Right cardiac atrium (tissue), 5 donors: ENCODE measurements at regions not wholly inside any gene's neighbourhood (a gene's known extent, or its start where the extent isn't known, plus 50 kb on each side); places are given as distances from the start of the nearest gene placed in this dataset.
"Not testable (repeated sequence)": the region's sequence is repeated elsewhere in the genome, so short reads cannot be mapped to it uniquely, and the experiment has no call there.

Source experiments
- ATAC-seq, 2 donors: fragments of 200-7000 bp; cut with Tn5 transposase; one replicate each; pipeline versions ENCODE4 v1.8.0 to v1.9.1; 2020; ENCODE audit warnings: moderate library complexity in 2 of 2, mild to moderate bottlenecking in 1 of 2
- DNase-seq, 3 donors: peaks; one replicate each; pipeline ENCODE4 v3.0.0-alpha.2; 2020
- H3K27ac ChIP-seq: one replicate; pipeline ENCODE4 v1.5.1; 2013; ENCODE audit warnings: mild to moderate bottlenecking, low read length, control low read depth, moderate library complexity
- H3K27me3 ChIP-seq: one replicate; pipeline ENCODE4 v1.6.1; 2013; ENCODE audit not compliant: control insufficient read depth, insufficient read depth
- H3K4me1 ChIP-seq: one replicate; pipeline ENCODE4 v1.6.1; 2013; ENCODE audit warnings: low read length; ENCODE audit not compliant: control insufficient read depth, insufficient read depth
- H3K4me3 ChIP-seq: one replicate; pipeline ENCODE4 v1.5.1; 2013; ENCODE audit warnings: low read length, control low read depth
- H3K9me3 ChIP-seq: one replicate; pipeline ENCODE4 v1.6.1; 2013; ENCODE audit warnings: low read length; ENCODE audit not compliant: control insufficient read depth
- WGBS: extraction: QIAGEN DNeasy Blood & Tissue Kit; methylation state at CpG from one replicate; pipeline ENCODE4 v1.1.7; 2013; 5-methylcytosine and 5-hydroxymethylcytosine counted together
- intact Hi-C, 4 donors: fragments of 100-400 bp; cut with DNase I; formaldehyde crosslinking; loops; one replicate each; pipeline versions ENCODE4 v1.11.0 to v1.14.0; 2022 to 2023
- donor health status: healthy with polysubstance abuse.
- donor health status: DM: no; HTN: yes; CAD: no.
- donor health status: DM: no; HTN: no; CAD: no.
- donor health status: DM: no; HTN: yes; CAD: no; lungs with severe emphysema.
- donor health status: DM: yes; HTN: yes; CAD: no.

- WGBS, result 85% methylated on average over 7 of the region's 7 CpGs
- no peak overlapping the region for H3K27ac ChIP-seq
- no peaks in the 10 kb centered on the region for H3K9me3 ChIP-seq
- no peaks in the 10 kb centered on the region for H3K4me1 ChIP-seq
- H3K27me3 ChIP-seq, result no peaks in the 10 kb centered on the region
- intact Hi-C loops, result no loop called here
- no peak for ATAC-seq
- no peak for DNase-seq
- H3K4me3 ChIP-seq, result no peak overlapping the region
Measured at GRCh38 chr11:121372671-121373429, 79.3 kb upstream of the SORL1 start.

GRCh38 chr11:121374286-121374985 lies 77.7 kb upstream of the SORL1 start:
- WGBS, result 72% methylated on average over 2 of the region's 2 CpGs

GRCh38 chr11:121376130-121376529 lies 76.0 kb upstream of the SORL1 start:
- ATAC-seq (no peak), DNase-seq (no peak)
- Histone ChIP-seq H3K27me3 (no peaks in the 10 kb centered on the region), H3K4me3 (no peak overlapping the region), H3K9me3 (no peaks in the 10 kb centered on the region), H3K4me1 (no peaks in the 10 kb centered on the region), H3K27ac (no peak overlapping the region)
- intact Hi-C loops, result no loop called here
- 84% methylated on average over 3 of the region's 3 CpGs for WGBS

More at GRCh38 chr11:121374286-121374985, 77.7 kb upstream of the SORL1 start:
- no peaks in the 10 kb centered on the region for H3K9me3 ChIP-seq
- no peak for DNase-seq
- no peaks in the 10 kb centered on the region for H3K27me3 ChIP-seq
- no peak overlapping the region for H3K27ac ChIP-seq
- intact Hi-C loops, result no loop called here
- H3K4me3 ChIP-seq, result no peak overlapping the region
- H3K4me1 ChIP-seq, result no peaks in the 10 kb centered on the region
- ATAC-seq, result no peak

- ATAC-seq, H3K9me3 ChIP-seq, H3K27ac ChIP-seq, intact Hi-C loops, H3K4me1 ChIP-seq, H3K4me3 ChIP-seq, H3K27me3 ChIP-seq, DNase-seq: not testable (repeated sequence)
- WGBS, result 86% methylated on average over 2 of the region's 2 CpGs
Measured at GRCh38 chr11:121379145-121379810, 72.8 kb upstream of the SORL1 start.

- ATAC-seq (peak; percentile 84 to 88), DNase-seq (no peak)
- Histone ChIP-seq H3K4me3 (no peak overlapping the region), H3K27me3 (no peaks in the 10 kb centered on the region), H3K4me1 (peaks cover 3% of the 10 kb centered on the region), H3K9me3 (no peaks in the 10 kb centered on the region), H3K27ac (peak overlapping the region; percentile 73)
- WGBS, result 49% methylated on average over 4 of the region's 4 CpGs
- intact Hi-C loops, result no loop called here
Measured at GRCh38 chr11:121383716-121384115, 68.4 kb upstream of the SORL1 start.

- H3K4me3 ChIP-seq, result no peak overlapping the region
- no peak for DNase-seq
- no peaks in the 10 kb centered on the region for H3K27me3 ChIP-seq
- H3K27ac ChIP-seq, result no peak overlapping the region
- no peaks in the 10 kb centered on the region for H3K9me3 ChIP-seq
- H3K4me1 ChIP-seq, result peaks cover 3% of the 10 kb centered on the region
- 59% methylated on average over 1 of the region's 1 CpG for WGBS
- no peak for ATAC-seq
- intact Hi-C loops, result no loop called here
Measured at GRCh38 chr11:121385688-121386087, 66.4 kb upstream of the SORL1 start.
